Stimulated activated CD8-positive, alpha-beta memory T cell treated with anti-CD3 and anti-CD28 coated beads, Interleukin-7, amount 100 ng/mL, for 48 hours (primary cell): ENCODE measurements at regions not wholly inside any gene's neighbourhood (a gene's known extent, or its start where the extent isn't known, plus 50 kb on each side); places are given as distances from the start of the nearest gene placed in this dataset.
"Not testable (repeated sequence)": the region's sequence is repeated elsewhere in the genome, so short reads cannot be mapped to it uniquely, and the experiment has no call there.

Experiments used
- DNase-seq, 2 donors: peaks; one replicate each; pipeline ENCODE4 v3.0.0-alpha.2; 2020; ENCODE audit warnings: low read depth in 1 of 2; ENCODE audit errors: extremely low read depth in 1 of 2

DNA sequence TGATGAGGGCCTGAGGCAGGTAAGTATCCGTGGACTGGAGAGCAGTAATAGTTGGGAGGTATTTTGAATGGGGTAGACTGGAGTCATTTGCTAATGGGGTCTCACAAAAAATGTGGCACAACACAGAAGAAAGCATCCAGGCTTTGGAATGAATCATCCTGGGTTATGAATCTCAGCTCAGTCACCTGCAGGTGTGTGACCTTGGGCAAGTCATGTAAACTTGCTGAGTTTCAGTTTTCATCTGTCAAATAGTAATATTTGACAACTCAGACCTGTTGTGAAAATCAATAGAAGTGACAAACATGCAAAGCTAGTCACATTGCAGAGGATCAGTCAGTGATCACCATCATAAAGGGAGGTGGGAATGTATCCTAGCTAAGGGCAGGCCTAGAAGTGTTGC is 232.0 kb upstream of the TENM4 start:
- DNase-seq = no peak

DNA sequence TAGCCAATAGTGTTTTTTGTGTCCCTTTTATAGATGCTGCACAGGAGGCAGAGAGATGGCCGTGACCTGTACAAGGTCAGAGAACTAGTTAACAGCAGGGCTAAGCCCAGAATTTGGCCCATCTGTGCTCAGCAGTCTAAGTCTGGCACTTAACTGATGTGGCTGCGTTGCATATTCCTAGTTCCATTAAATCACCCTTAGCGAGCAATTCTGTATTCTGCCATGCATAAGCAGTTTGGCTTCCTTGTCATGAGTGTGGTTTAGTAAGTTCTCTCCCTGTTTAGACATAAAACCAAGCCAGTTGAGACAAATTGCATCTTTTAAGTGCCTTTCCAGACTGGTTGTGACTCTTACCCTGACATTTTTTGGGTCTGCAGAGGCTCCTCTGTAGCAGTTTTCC is 230.6 kb upstream of the TENM4 start:
- DNase-seq = no peak

DNA sequence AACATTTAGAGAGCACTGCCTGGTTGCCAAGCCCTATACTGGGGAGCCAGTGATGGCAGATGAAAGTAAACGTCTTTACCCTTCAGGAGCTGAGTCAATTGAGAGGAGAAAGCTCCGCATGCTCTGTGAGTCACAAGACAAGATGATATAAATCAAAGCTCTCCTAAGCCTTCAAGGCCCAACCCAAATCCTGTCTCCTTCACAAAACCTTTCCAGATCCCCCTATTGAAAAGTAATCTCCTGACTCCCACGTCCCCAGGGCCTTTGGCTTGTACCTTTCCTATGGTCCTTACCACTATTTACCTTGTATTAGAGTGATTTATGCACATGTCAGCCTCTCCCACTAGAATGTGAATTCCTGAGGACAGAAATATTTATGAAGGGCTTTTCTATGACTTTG is 230.1 kb upstream of the TENM4 start:
- DNase-seq = no peak

DNA sequence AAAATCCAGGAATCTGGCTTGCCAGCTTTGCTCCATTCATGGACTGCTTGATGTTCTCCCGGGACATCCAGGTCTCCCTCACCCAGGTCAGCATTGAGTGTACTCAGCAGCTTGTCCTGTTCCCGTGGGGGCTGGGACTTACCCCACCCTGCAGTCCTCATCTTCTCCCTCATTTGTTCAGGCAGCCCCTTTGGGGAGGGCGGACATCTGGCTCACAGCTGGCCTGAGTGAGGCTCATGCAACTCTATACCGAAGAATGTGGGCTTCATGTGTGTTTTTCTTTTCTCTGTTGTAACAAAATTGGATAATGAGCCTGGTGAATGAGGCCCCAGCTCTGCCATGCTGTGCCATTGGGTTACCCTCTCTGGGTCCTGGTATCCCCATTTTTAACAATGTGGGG is 227.7 kb upstream of the TENM4 start:
- DNase-seq = no peak

DNA sequence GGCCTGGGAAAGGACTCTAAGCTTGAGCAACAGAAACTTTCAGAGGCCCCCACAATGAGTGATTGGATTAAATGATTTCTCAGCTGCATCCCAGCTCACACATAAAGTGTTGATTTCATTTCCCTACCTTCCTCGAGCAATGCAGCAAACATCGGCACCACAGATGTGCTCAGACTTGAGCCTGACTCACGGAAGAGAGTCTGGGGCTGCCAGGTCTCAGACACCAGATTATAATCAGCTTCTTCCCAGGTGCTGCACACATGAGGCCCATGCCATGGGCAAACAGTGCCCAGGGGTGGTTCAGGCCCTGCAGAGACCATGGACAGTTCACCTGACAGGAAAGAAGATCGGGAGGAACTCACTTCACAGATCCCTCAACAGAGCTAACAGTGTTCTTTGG is 226.6 kb upstream of the TENM4 start:
- no peak for DNase-seq

DNA sequence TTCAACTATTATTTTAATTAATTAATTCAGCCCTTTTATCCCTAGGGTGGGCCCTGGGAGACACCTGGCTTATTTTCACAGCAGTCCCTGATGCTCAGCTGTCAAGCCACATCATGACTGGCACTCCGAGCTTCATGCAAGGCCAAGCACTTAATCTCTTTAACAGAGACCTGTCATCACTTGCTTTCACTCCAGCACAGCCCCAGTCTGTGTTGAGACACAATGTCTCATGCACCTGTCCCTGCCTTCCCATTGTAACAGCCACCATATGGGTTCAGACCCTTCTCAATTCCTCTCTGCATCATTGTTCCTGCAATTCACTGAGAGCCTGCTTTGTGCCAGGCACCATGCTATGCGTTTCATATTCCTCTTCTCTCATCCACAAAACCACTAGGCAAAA is 222.2 kb upstream of the TENM4 start:
- DNase-seq = no peak

DNA sequence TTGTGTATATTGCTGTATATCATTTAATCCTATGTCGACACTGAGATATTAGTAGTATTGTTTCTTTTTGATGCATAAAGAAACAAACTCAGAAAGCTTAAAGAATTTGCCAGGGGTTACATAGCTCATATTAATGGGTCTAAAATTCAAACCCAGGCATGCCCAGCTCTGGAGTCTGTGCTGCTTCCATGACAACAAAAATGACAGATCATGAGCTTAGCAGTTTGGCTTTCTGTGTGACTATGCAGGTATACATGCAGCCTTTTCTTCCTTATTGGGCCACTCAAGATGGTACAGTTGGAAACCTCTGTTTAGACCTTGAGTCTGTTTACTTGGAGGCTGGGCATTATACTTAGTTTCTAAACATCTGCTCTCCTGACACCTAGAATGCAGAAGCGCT is 220.5 kb upstream of the TENM4 start:
- no peak for DNase-seq

DNA sequence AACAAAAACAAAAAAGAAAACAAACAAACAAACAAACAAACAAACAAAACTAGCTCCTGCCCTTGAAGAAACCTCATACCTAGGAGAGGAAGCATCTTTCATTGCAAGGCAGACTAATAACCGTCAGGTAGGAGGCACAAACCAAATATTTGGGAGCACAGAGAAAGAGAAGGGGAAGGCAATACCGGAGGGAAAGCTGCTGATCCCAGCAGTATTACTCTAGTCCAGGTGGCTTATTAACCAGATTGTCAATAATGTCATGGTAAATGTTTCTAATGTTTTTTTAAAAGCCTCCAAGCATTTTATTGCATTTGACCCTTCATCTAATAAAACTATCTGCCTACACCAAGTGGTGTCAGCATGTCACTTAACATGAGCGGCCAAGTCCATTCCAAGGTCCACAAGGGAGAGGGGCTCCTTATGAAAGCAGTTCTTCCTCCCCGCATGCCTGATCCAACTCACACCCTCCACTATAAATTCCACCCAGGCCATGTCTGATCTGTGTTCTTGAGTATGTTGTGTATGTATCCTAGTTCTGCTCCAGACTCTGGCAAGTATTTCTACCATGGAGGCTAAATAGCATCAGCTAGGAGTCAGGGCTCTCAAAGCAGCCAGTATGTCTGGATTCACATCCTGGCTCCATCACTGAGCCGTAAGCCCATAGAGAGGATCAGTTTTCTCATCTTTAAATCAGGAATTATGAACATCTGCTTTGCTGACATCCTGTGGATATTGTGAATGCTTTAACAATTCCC is 208.1 kb upstream of the TENM4 start:
- no peak for DNase-seq

DNA sequence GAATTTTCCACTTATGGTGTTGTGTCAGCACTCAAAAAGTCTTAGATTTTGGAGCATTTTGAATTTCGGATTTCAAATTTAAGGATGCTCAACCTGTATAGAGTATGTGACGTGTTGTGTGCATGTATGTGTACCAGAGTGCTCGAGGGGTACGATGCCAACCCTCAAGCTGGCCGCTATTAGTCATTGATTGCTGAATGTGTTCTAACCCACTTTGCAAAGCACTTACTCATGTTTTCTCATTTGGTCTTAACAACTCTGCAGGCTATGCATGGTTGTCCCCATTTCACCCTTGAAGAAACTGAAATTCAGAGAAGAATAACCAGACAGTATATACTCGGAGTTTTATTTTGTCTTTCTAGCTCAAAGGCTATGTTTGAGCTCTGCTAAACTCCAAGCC is 196.4 kb upstream of the TENM4 start:
- no peak for DNase-seq

DNA sequence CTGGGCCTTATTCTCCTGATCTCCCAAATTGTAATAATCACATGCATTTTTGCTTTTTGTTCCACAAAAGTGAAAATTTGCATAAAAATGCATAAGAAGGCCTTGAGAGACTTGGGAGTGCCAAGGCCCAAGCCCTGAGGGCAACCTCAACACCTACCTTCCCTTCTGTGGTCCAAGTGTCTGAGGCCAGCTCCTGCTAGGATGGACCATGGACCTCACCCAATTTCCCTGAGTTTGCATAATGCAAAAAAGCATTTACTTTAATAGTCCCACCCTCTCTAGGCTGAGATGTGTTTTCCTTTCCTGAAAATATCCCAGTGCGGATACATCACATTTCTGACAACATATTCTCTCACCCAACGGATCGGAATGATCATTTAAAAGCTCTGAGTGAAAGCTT is 194.1 kb upstream of the TENM4 start:
- no peak for DNase-seq

DNA sequence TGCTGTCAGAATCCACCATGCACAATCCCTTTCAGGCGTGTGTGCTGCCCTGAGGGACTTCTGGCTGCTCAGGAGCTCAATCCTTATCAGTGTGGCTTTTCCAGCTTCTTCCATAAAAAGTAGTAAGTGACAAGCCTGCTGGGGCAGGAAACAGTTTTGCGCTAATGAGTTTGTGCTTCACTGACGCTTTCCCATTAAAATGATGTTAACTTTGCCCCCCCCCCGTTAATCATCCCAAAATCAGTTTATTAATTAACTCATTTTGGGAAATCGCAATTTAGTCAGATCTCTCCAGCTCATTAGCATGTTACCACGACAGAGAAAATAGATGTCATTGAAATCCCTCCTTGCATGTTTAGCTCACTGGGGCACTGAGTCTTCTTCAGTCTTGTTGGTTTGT is 186.5 kb upstream of the TENM4 start:
- no peak for DNase-seq

DNA sequence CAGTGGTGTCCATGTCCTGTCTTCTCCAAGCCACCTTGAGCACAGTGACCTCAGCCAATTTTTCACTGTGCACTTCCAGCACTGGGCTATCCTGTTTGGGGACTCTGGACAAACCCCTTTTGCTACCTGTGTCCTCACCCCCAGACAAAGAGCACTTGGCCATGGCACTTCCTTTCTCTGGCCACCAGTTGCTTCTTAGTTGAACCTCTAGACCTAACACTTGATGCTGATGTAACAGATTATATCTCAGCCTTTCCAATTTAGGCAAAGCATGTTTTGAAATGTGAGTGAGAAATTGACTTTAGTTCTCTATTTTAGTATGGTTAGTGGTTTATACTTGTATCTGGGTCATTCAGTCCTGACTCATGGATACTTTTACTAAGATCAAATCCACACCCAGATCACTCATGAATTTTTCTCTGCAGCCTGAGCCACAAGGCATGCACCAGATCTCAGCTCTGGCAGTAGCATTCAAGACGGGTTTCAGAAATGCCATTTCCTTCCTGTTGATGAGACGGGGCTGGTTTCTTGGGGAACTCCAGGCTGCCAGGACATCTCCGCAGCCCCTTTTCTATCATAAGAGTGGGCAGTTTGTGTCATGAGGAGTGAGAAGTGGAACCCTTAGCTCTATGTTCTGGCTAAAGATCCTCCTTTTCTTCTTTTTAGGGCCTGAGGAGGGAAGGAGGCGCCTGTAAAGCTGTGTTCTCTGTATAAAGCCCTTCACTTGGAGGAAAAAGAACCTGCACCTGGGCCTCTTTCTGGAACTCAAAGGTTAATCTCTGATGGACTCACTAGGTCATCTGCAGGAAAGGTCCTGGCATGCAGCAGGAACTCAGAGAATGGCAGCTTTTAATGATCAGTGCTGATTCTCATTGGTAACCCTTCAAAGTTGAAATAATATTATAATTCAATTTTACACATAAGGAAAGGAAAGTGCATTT is 185.6 kb upstream of the TENM4 start:
- no peak for DNase-seq

DNA sequence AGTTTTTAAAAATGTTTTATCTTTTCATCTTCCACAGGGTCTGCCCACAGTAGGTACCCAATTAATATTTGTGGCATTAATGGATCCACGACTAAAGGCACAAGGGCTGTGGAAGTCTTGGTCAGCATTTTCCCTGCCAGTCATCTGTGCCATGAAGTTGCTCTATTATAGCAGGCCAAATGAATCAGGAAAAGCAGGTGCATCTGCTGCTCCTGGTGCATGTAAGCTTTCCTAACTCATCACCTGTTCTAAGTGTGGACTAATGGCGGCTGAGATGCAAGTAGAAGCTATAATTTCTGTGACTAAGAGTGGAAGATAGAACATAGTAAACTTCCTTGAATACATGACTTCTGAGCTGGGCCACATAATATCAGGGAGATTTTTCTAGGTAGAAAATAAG is 182.5 kb upstream of the TENM4 start:
- DNase-seq = no peak

DNA sequence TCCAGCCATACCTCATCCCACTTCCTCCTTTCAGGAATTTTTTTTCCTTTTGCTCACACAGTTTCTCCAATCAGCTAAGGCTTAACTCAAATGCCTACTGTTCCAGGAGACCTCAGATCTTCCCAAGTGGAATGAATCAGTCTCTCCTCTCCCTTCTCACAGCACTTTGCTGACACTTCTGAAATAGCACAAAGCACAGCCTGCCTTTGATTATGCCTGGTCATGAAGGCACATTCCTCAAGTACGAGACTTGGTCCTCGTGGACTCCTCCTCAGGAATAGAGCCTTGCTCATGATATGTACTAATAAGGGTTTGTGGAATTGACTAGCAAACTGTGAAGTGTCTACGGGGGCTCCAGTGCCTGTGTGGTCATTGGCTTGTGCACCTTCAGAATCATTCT is 176.7 kb upstream of the TENM4 start:
- no peak for DNase-seq

DNA sequence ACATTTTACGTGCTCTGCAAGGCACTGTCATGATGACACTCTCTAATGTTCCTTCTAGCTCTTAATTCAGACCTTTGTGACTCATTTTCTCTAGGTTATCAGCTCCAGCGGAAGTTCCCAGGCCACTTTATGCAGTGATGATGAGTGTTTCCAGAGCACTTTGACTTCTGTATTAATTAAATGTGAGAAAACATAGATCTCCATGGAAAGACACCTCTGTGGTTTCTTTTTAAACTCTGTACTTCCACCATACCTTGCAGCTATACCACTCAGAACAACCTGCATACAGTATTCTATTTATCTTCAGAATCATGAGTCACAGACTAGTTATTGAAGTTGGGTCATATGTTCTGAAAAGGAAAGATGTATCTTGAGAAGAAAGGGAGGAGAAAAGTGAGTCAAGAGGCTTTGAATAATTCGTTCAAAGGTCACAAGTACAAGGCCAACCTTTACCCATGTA is 175.6 kb upstream of the TENM4 start:
- DNase-seq = no peak

DNA sequence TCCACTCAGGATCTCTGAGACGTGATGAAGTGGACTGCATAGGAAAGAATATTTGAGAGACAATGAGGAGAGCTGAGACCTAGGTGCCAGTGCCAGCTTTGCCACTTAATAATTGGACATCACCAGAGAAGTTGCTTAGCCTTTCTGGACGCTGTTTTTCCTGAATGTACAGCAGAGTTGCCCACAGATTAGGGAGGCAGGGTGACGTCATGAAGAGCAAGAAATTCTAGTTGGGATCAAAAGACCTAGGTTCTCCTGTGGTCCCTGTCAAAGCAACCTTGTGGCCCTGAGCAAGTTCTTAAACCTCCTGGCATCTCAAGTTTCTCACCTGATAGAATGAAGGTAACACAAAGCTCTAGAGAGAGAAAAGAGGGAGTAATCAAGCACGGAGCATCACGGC is 174.6 kb upstream of the TENM4 start:
- DNase-seq = no peak

DNA sequence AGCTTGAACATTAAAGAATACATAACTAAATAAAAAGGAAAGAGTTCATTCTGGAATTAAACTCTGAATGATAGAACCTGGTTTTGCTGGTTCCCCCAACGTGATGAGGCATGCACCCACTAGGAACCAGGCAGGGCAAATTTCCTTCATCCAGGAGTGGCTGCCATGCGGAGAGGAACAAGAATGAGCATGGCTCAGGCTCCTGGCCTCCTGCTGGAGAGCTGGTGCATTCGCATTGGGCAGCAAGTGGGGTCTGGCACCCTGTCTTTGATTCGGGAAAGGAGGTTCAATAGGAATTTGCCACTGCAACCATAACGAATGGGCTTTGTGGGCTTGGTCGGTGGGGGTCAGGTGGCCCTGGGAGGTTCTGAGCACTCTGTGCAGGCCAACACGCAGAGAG is 169.8 kb upstream of the TENM4 start:
- DNase-seq = no peak

DNA sequence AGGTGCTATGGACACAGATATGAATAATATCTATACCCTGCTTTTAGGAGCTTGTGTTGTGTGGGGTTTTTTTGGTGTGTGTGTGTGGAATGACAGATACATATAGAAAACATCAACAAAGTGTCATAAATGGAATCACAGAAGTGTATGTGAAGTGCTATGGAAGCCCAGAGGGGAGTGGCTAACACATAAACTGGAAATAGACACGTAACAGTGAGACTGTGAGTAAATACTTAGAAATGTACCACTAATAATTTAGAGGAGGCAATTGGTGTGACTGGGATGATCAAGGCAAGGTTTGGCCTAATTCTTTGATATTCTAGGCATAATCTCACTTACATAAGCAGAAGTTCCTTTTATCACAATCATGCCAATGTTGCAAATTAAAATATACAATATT is 169.3 kb upstream of the TENM4 start:
- DNase-seq = no peak

DNA sequence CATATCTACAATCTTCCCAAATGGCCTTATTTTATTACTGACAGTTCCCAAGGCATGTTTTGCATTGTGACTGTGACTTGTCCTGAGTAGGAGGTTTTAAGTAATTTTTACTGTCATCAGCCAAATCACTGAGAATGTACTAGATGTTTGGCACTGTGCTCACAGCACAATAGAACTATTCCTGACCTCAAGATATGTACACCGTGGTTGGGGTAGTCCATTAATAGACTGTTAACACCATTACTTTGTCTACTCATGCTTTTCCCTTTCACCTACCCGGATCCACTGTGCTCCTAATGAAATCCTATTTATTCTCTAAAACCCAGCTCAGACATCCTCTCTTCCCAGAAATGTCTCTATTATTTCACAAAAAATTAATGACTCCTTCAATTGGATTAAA is 168.7 kb upstream of the TENM4 start:
- no peak for DNase-seq

DNA sequence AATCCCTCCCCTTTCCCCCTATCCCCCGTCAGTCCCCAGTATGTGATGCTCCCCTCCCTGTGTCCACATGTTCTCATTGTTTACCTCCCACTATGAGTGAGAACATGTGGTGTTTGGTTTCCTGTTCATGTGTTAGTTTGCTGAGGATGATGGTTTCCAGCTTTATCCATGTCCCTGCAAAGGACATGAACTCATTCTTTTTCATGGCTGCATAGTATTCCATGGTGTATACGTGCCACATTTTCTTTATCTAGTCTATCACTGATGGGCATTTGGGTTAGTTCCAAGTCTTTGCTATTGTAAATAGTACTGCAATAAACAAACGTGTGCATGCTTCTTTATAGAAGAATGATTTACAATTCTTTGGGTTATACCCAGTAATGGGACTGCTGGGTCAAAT is 165.6 kb upstream of the TENM4 start:
- DNase-seq = not testable (repeated sequence)

DNA sequence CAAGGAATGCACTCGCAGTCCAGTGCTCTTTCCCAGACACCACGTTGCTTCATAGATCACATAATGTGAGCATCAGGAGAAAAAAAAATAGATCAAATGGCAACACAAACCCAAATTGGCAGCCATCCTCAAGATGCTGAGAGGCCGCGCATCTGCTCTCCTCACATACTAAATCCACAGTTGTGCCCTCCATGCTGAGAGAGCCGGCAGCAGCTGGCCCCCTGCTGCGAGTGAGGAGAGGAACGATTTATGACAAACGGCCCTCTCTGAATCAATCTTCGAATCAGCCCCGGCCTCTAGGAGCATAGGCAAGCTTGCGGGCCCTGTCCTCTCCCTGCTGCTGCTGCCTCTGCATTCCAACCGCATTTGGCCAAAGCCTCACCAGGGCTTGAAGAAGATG is 159.9 kb upstream of the TENM4 start:
- DNase-seq = no peak

DNA sequence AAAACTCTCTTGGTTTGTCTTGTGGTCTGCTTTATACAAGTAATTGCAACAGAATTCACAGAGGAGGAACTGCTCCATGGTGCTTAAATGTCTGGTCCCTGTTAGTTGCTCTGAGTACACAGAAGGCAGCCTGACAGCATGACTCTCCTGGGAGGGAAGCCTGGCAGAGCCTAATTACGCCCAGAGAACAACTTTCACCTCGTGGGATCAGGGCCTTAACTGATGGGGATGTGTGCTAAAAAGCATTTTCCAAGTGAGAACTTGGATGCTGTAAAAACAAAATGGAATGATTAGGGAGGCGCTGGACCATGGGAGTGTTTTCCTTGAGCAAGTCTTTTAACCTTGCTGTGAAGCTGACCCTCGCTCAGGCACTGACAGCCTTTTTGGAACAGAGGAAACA is 154.0 kb upstream of the TENM4 start:
- no peak for DNase-seq
